Stomach (tissue), 8 donors: ENCODE measurements at regions not wholly inside any gene's neighbourhood (a gene's known extent, or its start where the extent isn't known, plus 50 kb on each side); places are given as distances from the start of the nearest gene placed in this dataset.
"Not testable (repeated sequence)": the region's sequence is repeated elsewhere in the genome, so short reads cannot be mapped to it uniquely, and the experiment has no call there.

ENCODE experiments used
- DNase-seq, 2 donors: peaks; one replicate each; pipeline versions ENCODE4 v3.0.0 to v3.0.0-alpha.2; 2013 to 2019
- H3K27ac ChIP-seq, 5 donors: fragments of 200-600 bp in 4 of 5; sonication (generic) in 4 of 5; one replicate each; pipeline ENCODE4 v1.5.1; 2013 to 2019; ENCODE audit warnings: mild to moderate bottlenecking in 1 of 5, moderate library complexity in 1 of 5
- H3K27me3 ChIP-seq, 3 donors: fragments of 200-600 bp; sonication (generic); one replicate each; pipeline ENCODE4 v1.5.1; 2017 to 2019; ENCODE audit warnings: mixed run types in 1 of 3
- H3K36me3 ChIP-seq, 4 donors: fragments of 200-600 bp; sonication (generic); 1 replicate in 3 of 4; 2 replicates in 1 of 4; pipeline ENCODE4 v1.5.1; 2016 to 2019
- H3K4me1 ChIP-seq, 4 donors: fragments of 200-600 bp; sonication (generic); one replicate each; pipeline ENCODE4 v1.5.1; 2016 to 2019
- H3K4me3 ChIP-seq, 4 donors: fragments of 200-600 bp; sonication (generic) in 3 of 4; one replicate each; pipeline ENCODE4 v1.5.1; 2016 to 2019; ENCODE audit warnings: mild to moderate bottlenecking in 1 of 4
- H3K9me3 ChIP-seq, 4 donors: fragments of 200-600 bp; sonication (generic); one replicate each; pipeline ENCODE4 v1.5.1; 2016 to 2019
- CTCF ChIP-seq, 7 experiments: fragments of 450-650 bp in 4 of 7; fragments of 200-600 bp in 3 of 7; sonication (generic) in 3 of 7; IDR thresholded peaks; one replicate each; pipeline ENCODE4 v1.5.1; 2016 to 2019; ENCODE audit warnings: antibody characterized with exemption in 7 of 7, control low read depth in 2 of 7, mild to moderate bottlenecking in 1 of 7
- EP300 ChIP-seq: sonication (generic); formaldehyde crosslinking; IDR thresholded peaks from one replicate; pipeline ENCODE4 v1.6.1; 2017; ENCODE audit warnings: antibody characterized with exemption
- POLR2A ChIP-seq, 4 donors: fragments of 450-650 bp; IDR thresholded peaks; one replicate each; pipeline ENCODE4 v1.6.1; 2016; ENCODE audit warnings: antibody characterized with exemption in 4 of 4, control low read depth in 2 of 4, mild to moderate bottlenecking in 1 of 4, moderate library complexity in 1 of 4
- POLR2AphosphoS5 ChIP-seq, 3 donors: sonication (generic); formaldehyde crosslinking; IDR thresholded peaks; one replicate each; pipeline ENCODE4 v1.6.1; 2016; ENCODE audit warnings: antibody characterized with exemption in 3 of 3
- WGBS, 5 donors: extraction: QIAGEN DNeasy Blood & Tissue Kit in 3 of 5; methylation state at CpG; one replicate each; pipeline versions ENCODE4 v1.1.5 to v1.1.7; 2013 to 2018; 5-methylcytosine and 5-hydroxymethylcytosine counted together
- intact Hi-C: fragments of 100-400 bp; cut with DNase I; formaldehyde crosslinking; loops from one replicate; pipeline ENCODE4 v1.15.1; 2023; ENCODE audit warnings: low total_unique reads
- donor health status: healthy with polysubstance abuse.
- donor health status: Bipolar disorder and iron deficiency.
- donor health status: healthy.

GRCh38 chr11:12585861-12586260, 88.4 kb upstream of the TEAD1 start:
- DNase-seq = no peak
- no peak for TF ChIP-seq CTCF (IDR thresholded peaks at IDR 0.05)
- TF ChIP-seq POLR2AphosphoS5 (IDR thresholded peaks at IDR 0.05) = peak in 1 of 3 donors; percentile 3
- no peak overlapping the region for H3K27ac ChIP-seq
- no peaks in the 10 kb centered on the region for H3K9me3 ChIP-seq
- H3K36me3 ChIP-seq = no peaks in the 10 kb centered on the region
- no peaks in the 10 kb centered on the region for H3K27me3 ChIP-seq
- no peak overlapping the region for H3K4me3 ChIP-seq
- intact Hi-C loops = no loop called here
- 28 to 35% (median 32%) methylated on average over 3 of the region's 3 CpGs for WGBS, 5 donors
- peaks cover 5 to 32% (median 17%) of the 10 kb centered on the region in 4 donors for H3K4me1 ChIP-seq

GRCh38 chr11:12587333-12587991, 86.8 kb upstream of the TEAD1 start:
- TF ChIP-seq CTCF (IDR thresholded peaks at IDR 0.05) (no peak), POLR2A (IDR thresholded peaks at IDR 0.05) (no peak), POLR2AphosphoS5 (IDR thresholded peaks at IDR 0.05) (no peak), EP300 (no peak)
- Histone ChIP-seq H3K4me1 (peaks cover 5 to 24% (median 13%) of the 10 kb centered on the region in 4 donors), H3K27ac (no peak overlapping the region), H3K9me3 (no peaks in the 10 kb centered on the region), H3K27me3 (no peaks in the 10 kb centered on the region), H3K36me3 (no peaks in the 10 kb centered on the region), H3K4me3 (no peak overlapping the region)
- peak in 1 of 2 donors; percentile 18 for DNase-seq
- intact Hi-C loops = no loop called here
- WGBS, 5 donors = 50 to 56% (median 55%) methylated on average over 6 of the region's 6 CpGs

- intact Hi-C loops = no loop called here
- H3K36me3 ChIP-seq = no peaks in the 10 kb centered on the region
- WGBS, 5 donors = 82 to 94% (median 88%) methylated on average over 4 of the region's 4 CpGs
These were observed 82.5 kb upstream of the TEAD1 start for GRCh38 chr11:12591706-12592105.

GRCh38 chr11:12592283-12592682, 81.9 kb upstream of the TEAD1 start:
- H3K36me3 ChIP-seq = no peaks in the 10 kb centered on the region
- TF ChIP-seq POLR2AphosphoS5 (IDR thresholded peaks at IDR 0.05) = no peak
- TF ChIP-seq CTCF (IDR thresholded peaks at IDR 0.05) = no peak
- no peak for TF ChIP-seq POLR2A (IDR thresholded peaks at IDR 0.05)
- no peak for TF ChIP-seq EP300
- intact Hi-C loops = no loop called here
- H3K27me3 ChIP-seq = no peaks in the 10 kb centered on the region
- DNase-seq = no peak
- no peaks in the 10 kb centered on the region for H3K9me3 ChIP-seq
- H3K27ac ChIP-seq = no peak overlapping the region
- H3K4me3 ChIP-seq = no peak overlapping the region
- 83 to 88% (median 85%) methylated on average over 3 of the region's 3 CpGs for WGBS, 5 donors
- peaks cover 0 to 5% (median 2%) of the 10 kb centered on the region in 4 donors for H3K4me1 ChIP-seq

More at GRCh38 chr11:12591706-12592105, 82.5 kb upstream of the TEAD1 start:
- H3K9me3 ChIP-seq = no peaks in the 10 kb centered on the region
- DNase-seq = no peak
- no peak overlapping the region for H3K4me3 ChIP-seq
- no peaks in the 10 kb centered on the region for H3K27me3 ChIP-seq
- TF ChIP-seq POLR2A (IDR thresholded peaks at IDR 0.05) (no peak), EP300 (no peak), POLR2AphosphoS5 (IDR thresholded peaks at IDR 0.05) (no peak), CTCF (IDR thresholded peaks at IDR 0.05) (no peak)
- no peak overlapping the region for H3K27ac ChIP-seq
- H3K4me1 ChIP-seq = peaks cover 0 to 10% (median 3%) of the 10 kb centered on the region in 4 donors

GRCh38 chr11:12595089-12595847, 79.0 kb upstream of the TEAD1 start:
- H3K4me3 ChIP-seq, H3K27ac ChIP-seq, DNase-seq, H3K9me3 ChIP-seq, H3K27me3 ChIP-seq, intact Hi-C loops, H3K36me3 ChIP-seq: not testable (repeated sequence)
- WGBS, 5 donors = 88 to 100% (median 94%) methylated on average over 2 of the region's 2 CpGs
- peaks cover 0 to 12% (median 0%) of the 10 kb centered on the region in 4 donors for H3K4me1 ChIP-seq
